ENCODE measurements at regions not wholly inside any gene's neighbourhood (a gene's known extent, or its start where the extent isn't known, plus 50 kb on each side); places are given as distances from the start of the nearest gene placed in this dataset.

GRCh38 chr4:129926936-129927335, 831.0 kb downstream of the C4orf33 start:
- TF ChIP-seq EZH2 (IDR thresholded peaks at IDR 0.05; ENCODE audit: borderline replicate concordance, low read depth, low read length, poor library complexity, severe bottlenecking) (no peak), CTCF (conservative IDR thresholded peaks at IDR 0.05; ENCODE audit: low read depth, low read length) (peak; percentile 46; the same call in 1 of the 2 replicates)

All from A673 (cell line).